Loucy (cell line): ENCODE measurements at regions not wholly inside any gene's neighbourhood (a gene's known extent, or its start where the extent isn't known, plus 50 kb on each side); places are given as distances from the start of the nearest gene placed in this dataset.

ENCODE experiments used
- CTCF ChIP-seq: fragments of 200-600 bp; sonication (generic); conservative IDR thresholded peaks from 2 replicates; pipeline ENCODE4 v1.5.1; 2014; ENCODE audit warnings: mild to moderate bottlenecking, antibody characterized with exemption, low read length
- EZH2phosphoT487 ChIP-seq: fragments of 200-600 bp; IDR thresholded peaks from 2 replicates; pipeline ENCODE4 v1.6.1; 2018; ENCODE audit warnings: antibody characterized with exemption, mild to moderate bottlenecking, moderate library complexity, borderline replicate concordance

- TF ChIP-seq CTCF (no peak), EZH2phosphoT487 (no peak)
Measured at GRCh38 chr15:88983861-88984429, 70.8 kb upstream of the MFGE8 start.
